Mucosa of stomach (tissue), 1 donor: ENCODE measurements at regions not wholly inside any gene's neighbourhood (a gene's known extent, or its start where the extent isn't known, plus 50 kb on each side); places are given as distances from the start of the nearest gene placed in this dataset.

Source experiments
- H3K27me3 ChIP-seq: one replicate; pipeline ENCODE4 v1.7.0; 2013; ENCODE audit warnings: mild to moderate bottlenecking, low read length; ENCODE audit not compliant: control insufficient read depth, insufficient read depth
- H3K36me3 ChIP-seq: one replicate; pipeline ENCODE4 v1.7.0; 2013; ENCODE audit warnings: low read length; ENCODE audit not compliant: control insufficient read depth, insufficient read depth
- H3K4me1 ChIP-seq: one replicate; pipeline ENCODE4 v1.7.0; 2013; ENCODE audit warnings: mild to moderate bottlenecking, low read length; ENCODE audit not compliant: control insufficient read depth, insufficient read depth
- H3K4me3 ChIP-seq: one replicate; pipeline ENCODE4 v1.7.0; 2013; ENCODE audit warnings: low read length
- H3K9ac ChIP-seq: one replicate; pipeline ENCODE4 v1.7.0; 2013; ENCODE audit warnings: mild to moderate bottlenecking, low read length, moderate library complexity
- H3K9me3 ChIP-seq: one replicate; pipeline ENCODE4 v1.7.0; 2013; ENCODE audit warnings: mild to moderate bottlenecking, low read length, moderate library complexity; ENCODE audit not compliant: control insufficient read depth
- donor health status: Pancreatic carcinoma.

DNA sequence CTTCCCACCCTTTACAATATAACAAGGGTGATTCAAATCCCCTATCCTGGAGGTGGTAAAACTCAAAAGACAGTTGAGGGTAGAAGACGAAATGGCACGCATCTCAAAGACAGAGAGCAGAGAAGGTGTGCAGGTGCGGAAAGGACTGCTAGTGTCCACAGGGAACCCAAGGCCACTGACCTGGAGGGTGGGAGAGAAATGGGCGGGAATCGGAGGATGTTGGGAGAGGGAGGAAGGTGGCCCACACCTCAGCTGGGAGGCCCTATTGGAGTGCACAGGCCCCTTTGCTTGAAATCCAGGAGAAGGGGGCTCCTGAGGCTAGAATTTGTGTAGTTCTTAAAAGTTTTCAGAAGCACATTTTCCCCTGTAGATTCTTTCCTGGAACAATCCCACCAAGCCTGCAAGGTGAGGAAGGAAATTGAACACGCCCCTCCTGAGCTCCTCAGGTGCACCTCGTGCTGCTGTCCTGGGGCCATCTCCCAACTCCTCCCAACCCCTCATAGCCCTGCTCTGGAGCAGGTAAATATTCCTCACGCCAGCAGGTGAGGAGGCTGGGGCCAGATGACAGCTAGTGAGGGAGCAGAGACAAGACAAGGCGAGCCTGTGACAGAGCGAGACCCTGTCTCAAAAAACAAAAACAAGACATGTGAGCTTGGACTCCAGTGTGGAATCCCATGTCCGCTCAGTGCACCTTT, 99.3 kb downstream of the MCFD2 start:
- no peak overlapping the region for H3K4me3 ChIP-seq

DNA sequence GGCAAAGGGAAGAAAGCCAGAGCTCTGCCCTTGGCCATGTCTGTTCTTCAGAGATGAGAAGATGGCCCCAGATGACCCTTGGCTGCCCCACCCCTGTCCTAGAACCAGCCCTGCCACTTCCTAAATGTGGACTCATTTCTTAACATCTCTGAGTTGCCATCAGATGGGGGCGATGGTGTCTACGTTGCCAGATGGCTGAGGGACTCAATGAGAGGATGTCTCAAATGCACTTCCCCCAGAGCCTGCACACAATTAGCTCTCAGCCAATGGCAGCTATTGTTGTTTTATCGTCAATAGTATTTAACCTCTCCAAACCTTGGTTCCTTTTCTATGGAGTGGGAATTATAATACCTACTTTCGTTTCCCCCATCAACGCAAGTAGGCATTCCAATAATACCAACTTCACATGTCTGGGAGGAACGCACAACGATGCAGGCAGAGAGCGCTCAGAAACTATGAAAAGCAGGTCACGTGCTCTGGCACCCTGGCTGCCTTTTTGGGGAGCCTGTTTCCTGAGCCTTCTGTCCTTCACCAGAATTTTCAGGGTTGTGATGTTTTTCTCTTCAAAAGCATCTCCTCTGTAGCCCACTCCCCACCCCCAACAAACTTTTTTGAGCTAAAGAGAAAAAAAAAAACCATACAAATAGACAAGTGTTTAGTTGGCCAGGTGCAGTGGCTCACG, 100.3 kb downstream of the MCFD2 start:
- H3K36me3 ChIP-seq = no peaks in the 10 kb centered on the region
- H3K27me3 ChIP-seq = no peaks in the 10 kb centered on the region
- H3K4me1 ChIP-seq = no peaks in the 10 kb centered on the region
- H3K4me3 ChIP-seq = no peak overlapping the region
- H3K9ac ChIP-seq = no peak overlapping the region
- no peaks in the 10 kb centered on the region for H3K9me3 ChIP-seq

More for the DNA sequence above, 99.3 kb downstream of the MCFD2 start:
- Histone ChIP-seq H3K9ac (no peak overlapping the region), H3K4me1 (no peaks in the 10 kb centered on the region), H3K27me3 (no peaks in the 10 kb centered on the region), H3K36me3 (no peaks in the 10 kb centered on the region), H3K9me3 (no peaks in the 10 kb centered on the region)

DNA sequence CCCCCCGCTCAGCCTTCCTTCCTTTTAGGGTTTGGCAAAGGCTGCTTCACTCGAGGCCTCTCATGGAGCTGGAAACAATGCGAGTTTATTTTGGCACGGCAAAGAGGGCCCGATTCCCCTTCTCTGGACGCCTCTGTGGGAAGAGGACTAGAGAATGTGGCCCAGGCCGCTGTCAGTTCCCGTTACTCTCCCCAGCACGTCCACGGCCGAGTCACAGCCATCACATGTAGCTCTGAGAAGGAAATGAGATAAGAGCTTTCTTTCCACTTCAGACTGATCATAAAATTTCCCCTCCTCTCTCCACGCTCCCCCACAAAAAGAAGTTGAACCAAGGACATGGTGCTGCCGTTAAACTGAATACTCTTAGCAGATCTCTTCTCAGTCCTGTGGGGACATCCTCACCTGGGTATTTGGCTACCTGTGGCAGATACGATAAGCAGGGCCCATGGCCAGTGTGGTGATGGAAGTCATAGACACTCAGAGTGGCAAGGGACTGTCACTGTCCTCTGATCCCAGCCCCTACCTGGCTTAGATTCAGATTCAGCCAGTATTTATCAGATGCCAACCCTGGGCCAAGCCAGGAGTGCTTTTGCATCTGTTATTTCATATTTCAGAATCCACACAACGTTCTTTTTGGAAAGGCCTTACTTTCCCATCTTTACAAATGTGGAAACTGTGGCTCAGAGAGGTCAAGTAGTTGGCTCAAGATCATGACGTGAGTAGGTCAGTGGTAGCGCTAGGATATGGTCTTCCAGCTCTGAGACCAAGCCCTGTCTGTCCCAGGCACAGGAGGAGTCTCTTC, 101.2 kb downstream of the MCFD2 start:
- Histone ChIP-seq H3K27me3 (no peaks in the 10 kb centered on the region), H3K4me1 (no peaks in the 10 kb centered on the region), H3K4me3 (no peak overlapping the region), H3K9ac (no peak overlapping the region), H3K9me3 (no peaks in the 10 kb centered on the region), H3K36me3 (no peaks in the 10 kb centered on the region)

DNA sequence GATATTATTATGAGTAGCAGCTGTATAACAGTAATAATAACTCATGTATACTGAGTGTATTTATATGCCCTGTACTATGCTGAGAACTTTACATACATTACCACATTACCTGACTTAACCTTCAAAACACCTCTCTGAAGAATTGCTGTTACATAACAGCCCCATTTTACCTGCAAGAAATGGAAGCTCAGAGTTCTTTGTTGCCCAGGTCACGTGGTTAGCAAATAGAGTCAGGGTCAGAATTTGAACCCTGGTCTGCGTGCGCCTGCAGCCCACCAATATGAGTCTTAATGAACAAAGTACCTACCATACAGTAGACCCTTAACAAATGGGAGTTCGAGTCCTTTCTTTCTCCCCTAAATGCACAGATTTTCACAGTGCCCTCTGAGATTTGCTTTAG, 101.9 kb downstream of the MCFD2 start:
- no peaks in the 10 kb centered on the region for H3K4me1 ChIP-seq
- no peaks in the 10 kb centered on the region for H3K9me3 ChIP-seq
- no peaks in the 10 kb centered on the region for H3K27me3 ChIP-seq
- H3K4me3 ChIP-seq = no peak overlapping the region
- H3K36me3 ChIP-seq = no peaks in the 10 kb centered on the region
- H3K9ac ChIP-seq = no peak overlapping the region

- Histone ChIP-seq H3K4me3 (no peak overlapping the region), H3K36me3 (no peaks in the 10 kb centered on the region), H3K4me1 (no peaks in the 10 kb centered on the region), H3K9me3 (no peaks in the 10 kb centered on the region), H3K9ac (no peak overlapping the region), H3K27me3 (no peaks in the 10 kb centered on the region)
These were observed 102.6 kb downstream of the MCFD2 start for GRCh38 chr2:46813020-46813415.
